ENCODE measurements at regions not wholly inside any gene's neighbourhood (a gene's known extent, or its start where the extent isn't known, plus 50 kb on each side); places are given as distances from the start of the nearest gene placed in this dataset.

DNA sequence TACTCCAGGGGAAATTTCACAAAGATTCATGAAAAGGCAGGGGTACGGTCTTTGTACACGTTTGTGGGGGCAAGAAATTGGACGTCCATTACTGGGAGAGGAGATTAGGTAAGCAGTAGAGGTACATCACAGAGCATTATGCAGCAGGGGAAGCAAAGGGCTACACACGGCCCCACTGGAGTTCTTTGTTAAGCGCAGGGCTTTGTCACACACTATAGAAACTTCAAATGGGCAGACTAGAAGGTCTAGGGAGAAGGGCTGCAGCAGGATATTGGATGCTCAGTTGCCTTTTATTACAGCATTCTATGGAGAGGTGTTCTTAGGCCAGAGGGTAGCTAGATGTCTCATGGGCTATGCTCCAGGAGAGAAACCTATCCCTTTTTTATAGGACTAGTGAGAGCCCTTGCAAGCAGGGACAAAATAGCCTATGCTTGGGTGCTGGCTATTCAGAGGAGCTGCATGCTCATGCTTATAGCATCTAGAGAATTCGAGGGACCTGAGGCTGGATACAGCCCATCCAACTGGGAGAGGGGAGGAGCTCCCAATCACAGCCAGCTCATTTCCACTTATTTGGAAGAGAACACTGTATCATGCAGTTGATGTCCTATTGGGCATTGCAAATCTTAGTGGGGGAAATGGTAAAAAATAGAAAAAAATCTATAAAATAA, 506.4 kb upstream of the ADAMTS9 start:
- no peak for DNase-seq (ENCODE audit: low read depth)
- TF ChIP-seq, protein P1, sequence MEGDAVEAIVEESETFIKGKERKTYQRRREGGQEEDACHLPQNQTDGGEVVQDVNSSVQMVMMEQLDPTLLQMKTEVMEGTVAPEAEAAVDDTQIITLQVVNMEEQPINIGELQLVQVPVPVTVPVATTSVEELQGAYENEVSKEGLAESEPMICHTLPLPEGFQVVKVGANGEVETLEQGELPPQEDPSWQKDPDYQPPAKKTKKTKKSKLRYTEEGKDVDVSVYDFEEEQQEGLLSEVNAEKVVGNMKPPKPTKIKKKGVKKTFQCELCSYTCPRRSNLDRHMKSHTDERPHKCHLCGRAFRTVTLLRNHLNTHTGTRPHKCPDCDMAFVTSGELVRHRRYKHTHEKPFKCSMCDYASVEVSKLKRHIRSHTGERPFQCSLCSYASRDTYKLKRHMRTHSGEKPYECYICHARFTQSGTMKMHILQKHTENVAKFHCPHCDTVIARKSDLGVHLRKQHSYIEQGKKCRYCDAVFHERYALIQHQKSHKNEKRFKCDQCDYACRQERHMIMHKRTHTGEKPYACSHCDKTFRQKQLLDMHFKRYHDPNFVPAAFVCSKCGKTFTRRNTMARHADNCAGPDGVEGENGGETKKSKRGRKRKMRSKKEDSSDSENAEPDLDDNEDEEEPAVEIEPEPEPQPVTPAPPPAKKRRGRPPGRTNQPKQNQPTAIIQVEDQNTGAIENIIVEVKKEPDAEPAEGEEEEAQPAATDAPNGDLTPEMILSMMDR (IDR thresholded peaks at IDR 0.05; ENCODE audit: insufficient read depth, low read depth, low read length, missing control alignments) = no peak
- no peak overlapping the region for H3K4me3 ChIP-seq (ENCODE audit: low read depth, low read length)

GRCh38 chr3:65193531-65193930, 505.7 kb upstream of the ADAMTS9 start:
- H3K4me3 ChIP-seq (ENCODE audit: low read depth, low read length) = no peak overlapping the region
- DNase-seq (ENCODE audit: low read depth) = no peak
- TF ChIP-seq, protein P1 (IDR thresholded peaks at IDR 0.05; ENCODE audit: insufficient read depth, low read depth, low read length, missing control alignments) = no peak

DNA sequence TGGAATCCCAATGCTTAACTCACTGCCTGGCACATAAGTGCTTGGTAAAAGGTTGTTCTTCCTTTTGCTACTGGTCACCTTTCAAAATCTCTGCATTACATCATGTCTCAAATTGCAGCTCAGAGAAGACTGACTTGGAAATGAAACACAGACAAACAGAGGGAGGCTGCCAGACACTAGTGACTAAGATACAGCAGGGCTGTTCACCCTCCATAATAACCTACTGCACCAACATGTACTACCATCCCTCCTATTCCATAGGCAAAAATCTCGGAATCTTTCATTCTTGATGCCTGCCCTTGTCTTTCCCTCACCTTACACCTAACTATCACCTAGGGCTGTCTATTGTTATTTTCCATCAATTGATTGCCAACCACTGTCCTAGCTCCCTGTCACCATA, 502.3 kb upstream of the ADAMTS9 start:
- TF ChIP-seq, protein P1 (IDR thresholded peaks at IDR 0.05; ENCODE audit: insufficient read depth, low read depth, low read length, missing control alignments) = no peak
- no peak overlapping the region for H3K4me3 ChIP-seq (ENCODE audit: low read depth, low read length)
- no peak for DNase-seq (ENCODE audit: low read depth)

DNA sequence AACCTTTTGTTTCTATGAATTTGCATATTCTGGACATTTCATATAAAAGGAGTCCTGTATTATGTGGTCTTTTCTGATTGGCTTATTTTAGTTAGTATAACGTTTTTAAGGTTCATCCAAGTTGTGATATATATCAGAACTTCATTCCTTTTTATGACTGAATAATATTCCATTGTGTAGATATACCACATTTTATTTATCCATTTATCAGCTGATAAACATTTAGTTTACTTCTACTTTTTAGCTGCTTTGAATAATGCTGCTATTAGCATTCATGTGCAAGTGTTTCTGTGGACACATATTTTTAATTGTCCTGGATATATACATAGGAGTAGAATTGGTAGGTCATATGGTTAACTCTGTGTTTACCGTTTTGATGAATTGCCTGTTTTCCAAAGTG, 498.5 kb upstream of the ADAMTS9 start:
- TF ChIP-seq, protein P1 (IDR thresholded peaks at IDR 0.05; ENCODE audit: insufficient read depth, low read depth, low read length, missing control alignments) = no peak
- H3K4me3 ChIP-seq (ENCODE audit: low read depth, low read length) = no peak overlapping the region
- no peak for DNase-seq (ENCODE audit: low read depth)

DNA sequence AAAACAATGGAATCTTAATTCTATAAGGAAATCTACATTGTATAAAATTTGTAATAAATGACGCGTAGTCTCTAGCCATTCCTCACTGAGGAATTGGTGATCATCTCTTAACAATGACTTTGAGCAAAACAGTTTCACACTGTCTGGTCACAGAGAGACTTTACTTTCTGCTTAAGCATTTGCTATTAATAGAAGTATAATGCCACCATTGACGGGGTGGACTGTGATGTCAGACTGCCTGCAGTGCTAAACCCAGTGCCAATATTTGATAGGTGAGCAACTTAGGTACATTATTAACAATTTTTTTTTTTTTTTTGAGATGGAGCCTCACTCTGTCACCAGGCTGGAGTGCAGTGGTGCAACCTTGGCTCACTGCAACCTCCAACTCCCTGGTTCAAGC, 494.9 kb upstream of the ADAMTS9 start:
- TF ChIP-seq, protein P1 (IDR thresholded peaks at IDR 0.05; ENCODE audit: insufficient read depth, low read depth, low read length, missing control alignments) = no peak
- no peak for DNase-seq (ENCODE audit: low read depth)
- H3K4me3 ChIP-seq (ENCODE audit: low read depth, low read length) = no peak overlapping the region

GRCh38 chr3:65182085-65182484, 494.3 kb upstream of the ADAMTS9 start:
- H3K4me3 ChIP-seq (ENCODE audit: low read depth, low read length) = no peak overlapping the region
- no peak for DNase-seq (ENCODE audit: low read depth)
- TF ChIP-seq, protein P1 (IDR thresholded peaks at IDR 0.05; ENCODE audit: insufficient read depth, low read depth, low read length, missing control alignments) = no peak

DNA sequence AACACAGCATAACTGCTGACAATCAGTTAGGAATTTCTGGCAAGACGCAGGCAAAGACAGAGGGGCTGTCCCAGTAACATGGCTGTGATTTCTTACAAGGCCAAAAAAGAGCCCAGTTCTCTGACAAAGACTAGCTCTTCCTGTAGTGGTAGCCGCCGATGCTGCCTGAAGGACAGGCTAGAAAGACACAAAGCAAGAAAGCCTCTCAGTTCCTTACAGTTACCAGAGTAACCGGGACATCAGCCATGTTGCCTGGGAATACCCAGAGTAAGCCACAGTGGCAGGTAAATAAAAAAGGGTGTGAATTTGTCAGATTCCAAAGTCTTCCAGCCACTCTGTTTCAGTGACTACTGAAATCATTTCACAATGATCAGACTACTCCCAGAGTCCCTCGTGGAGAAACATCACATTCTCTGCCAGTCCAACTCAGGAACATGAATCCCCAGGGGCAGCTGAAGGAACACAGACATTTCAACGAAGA, 493.6 kb upstream of the ADAMTS9 start:
- TF ChIP-seq, protein P1 (IDR thresholded peaks at IDR 0.05; ENCODE audit: insufficient read depth, low read depth, low read length, missing control alignments) = no peak
- DNase-seq (ENCODE audit: low read depth) = no peak
- no peak overlapping the region for H3K4me3 ChIP-seq (ENCODE audit: low read depth, low read length)

Data from GM12865 (cell line).